MM.1S (cell line): ENCODE measurements at regions not wholly inside any gene's neighbourhood (a gene's known extent, or its start where the extent isn't known, plus 50 kb on each side); places are given as distances from the start of the nearest gene placed in this dataset.
"Not testable (repeated sequence)": the region's sequence is repeated elsewhere in the genome, so short reads cannot be mapped to it uniquely, and the experiment has no call there.

Source experiments
- DNase-seq: peaks from one replicate; pipeline ENCODE4 v3.0.0-alpha.2; 2015
- H2AFZ ChIP-seq: fragments of 300-600 bp; sonication (generic); 2 replicates; pipeline ENCODE4 v1.6.0; 2016; ENCODE audit warnings: antibody characterized with exemption, low read length
- H3F3A ChIP-seq: fragments of 300-600 bp; sonication (generic); 2 replicates; pipeline ENCODE4 v1.6.1; 2016; ENCODE audit warnings: mild to moderate bottlenecking, antibody characterized with exemption, low read length, moderate library complexity, mixed read lengths; ENCODE audit not compliant: insufficient read depth
- H3K27ac ChIP-seq: fragments of 300-600 bp; sonication (generic); 2 replicates; pipeline ENCODE4 v1.5.1; 2016; ENCODE audit warnings: mild to moderate bottlenecking, low read length
- H3K27me3 ChIP-seq: fragments of 300-600 bp; sonication (generic); replicated peaks from 2 replicates; pipeline ENCODE4 v1.6.0; 2016; ENCODE audit warnings: low read length; ENCODE audit not compliant: insufficient read depth
- H3K36me3 ChIP-seq: fragments of 300-600 bp; sonication (generic); replicated peaks from 2 replicates; pipeline ENCODE4 v1.6.1; 2016; ENCODE audit warnings: mild to moderate bottlenecking, low read length, mixed read lengths; ENCODE audit not compliant: insufficient read depth
- H3K4me1 ChIP-seq: fragments of 300-600 bp; sonication (generic); 2 replicates; pipeline ENCODE4 v1.6.1; 2016; ENCODE audit warnings: low read length, mixed read lengths
- H3K4me2 ChIP-seq: fragments of 300-600 bp; sonication (generic); 2 replicates; pipeline ENCODE4 v1.6.0; 2016; ENCODE audit warnings: low read depth, low read length
- H3K4me3 ChIP-seq: fragments of 300-600 bp; sonication (generic); 2 replicates; pipeline ENCODE4 v1.5.1; 2016; ENCODE audit warnings: low read length, mixed read lengths
- H3K79me2 ChIP-seq: fragments of 300-600 bp; sonication (generic); 2 replicates; pipeline ENCODE4 v1.6.1; 2016; ENCODE audit warnings: mixed run types, low read length, mixed read lengths
- H3K9ac ChIP-seq: fragments of 300-600 bp; sonication (generic); 2 replicates; pipeline ENCODE4 v1.6.1; 2016; ENCODE audit warnings: low read length, mixed read lengths
- H3K9me2 ChIP-seq: fragments of 300-600 bp; sonication (generic); replicated peaks from 2 replicates; pipeline ENCODE4 v1.6.1; 2016; ENCODE audit warnings: mild to moderate bottlenecking, low read length, mixed read lengths; ENCODE audit not compliant: insufficient read depth
- H3K9me3 ChIP-seq: fragments of 300-600 bp; sonication (generic); replicated peaks from 2 replicates; pipeline ENCODE4 v1.6.1; 2016; ENCODE audit warnings: mild to moderate bottlenecking, low read length, mixed read lengths; ENCODE audit not compliant: insufficient read depth
- H4K20me1 ChIP-seq: fragments of 300-600 bp; sonication (generic); 2 replicates; pipeline ENCODE4 v1.6.1; 2016; ENCODE audit warnings: mild to moderate bottlenecking, low read length, moderate library complexity, mixed read lengths; ENCODE audit not compliant: insufficient read depth
- EZH2 ChIP-seq: fragments of 300-600 bp; sonication (generic); optimal IDR thresholded peaks from 2 replicates; pipeline ENCODE3; 2017; ENCODE audit warnings: low read depth, mild to moderate bottlenecking, antibody characterized with exemption, low read length, mixed read lengths
- EZH2phosphoT487 ChIP-seq: fragments of 300-600 bp; sonication (generic); IDR thresholded peaks from 2 replicates; pipeline ENCODE4 v1.6.1; 2018; ENCODE audit warnings: antibody characterized with exemption, low read length
- TF ChIP-seq, protein P1 (sequence below): fragments of 300-600 bp; sonication (generic); IDR thresholded peaks from 2 replicates; pipeline ENCODE4 v1.5.1; 2016; ENCODE audit warnings: antibody characterized with exemption, low read length, mixed read lengths

DNA sequence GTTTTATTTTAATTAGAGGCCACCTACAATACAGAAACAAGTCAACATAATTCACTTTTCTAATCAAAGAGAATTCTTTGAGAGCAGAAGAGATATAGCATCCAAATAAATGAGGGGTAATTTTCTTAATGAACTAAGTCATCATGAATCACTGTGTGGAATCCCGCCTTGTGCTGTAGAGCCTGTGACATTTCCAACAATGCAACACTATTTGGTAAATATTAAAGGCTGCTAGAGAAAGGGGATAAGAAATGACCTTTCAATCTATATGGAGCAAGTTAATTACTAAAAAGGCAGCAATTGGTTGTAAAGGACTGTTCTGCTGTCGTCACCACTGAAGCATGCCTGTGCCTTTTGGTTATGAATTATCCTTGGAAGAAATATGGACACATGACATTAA lies 345.7 kb upstream of the MAF start:
- TF ChIP-seq EZH2phosphoT487: no peak
- no peak for TF ChIP-seq EZH2
- TF ChIP-seq, protein P1, sequence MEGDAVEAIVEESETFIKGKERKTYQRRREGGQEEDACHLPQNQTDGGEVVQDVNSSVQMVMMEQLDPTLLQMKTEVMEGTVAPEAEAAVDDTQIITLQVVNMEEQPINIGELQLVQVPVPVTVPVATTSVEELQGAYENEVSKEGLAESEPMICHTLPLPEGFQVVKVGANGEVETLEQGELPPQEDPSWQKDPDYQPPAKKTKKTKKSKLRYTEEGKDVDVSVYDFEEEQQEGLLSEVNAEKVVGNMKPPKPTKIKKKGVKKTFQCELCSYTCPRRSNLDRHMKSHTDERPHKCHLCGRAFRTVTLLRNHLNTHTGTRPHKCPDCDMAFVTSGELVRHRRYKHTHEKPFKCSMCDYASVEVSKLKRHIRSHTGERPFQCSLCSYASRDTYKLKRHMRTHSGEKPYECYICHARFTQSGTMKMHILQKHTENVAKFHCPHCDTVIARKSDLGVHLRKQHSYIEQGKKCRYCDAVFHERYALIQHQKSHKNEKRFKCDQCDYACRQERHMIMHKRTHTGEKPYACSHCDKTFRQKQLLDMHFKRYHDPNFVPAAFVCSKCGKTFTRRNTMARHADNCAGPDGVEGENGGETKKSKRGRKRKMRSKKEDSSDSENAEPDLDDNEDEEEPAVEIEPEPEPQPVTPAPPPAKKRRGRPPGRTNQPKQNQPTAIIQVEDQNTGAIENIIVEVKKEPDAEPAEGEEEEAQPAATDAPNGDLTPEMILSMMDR: no peak
- Histone ChIP-seq H3K4me3 (no peak overlapping the region), H3K79me2 (no peaks in the 10 kb centered on the region), H2AFZ (no peak overlapping the region), H3K9me3 (no peaks in the 10 kb centered on the region), H3K27ac (no peak overlapping the region), H3F3A (no peaks in the 10 kb centered on the region), H3K36me3 (no peaks in the 10 kb centered on the region), H3K4me1 (peaks cover 14% of the 10 kb centered on the region), H3K9ac (no peak overlapping the region), H3K27me3 (no peaks in the 10 kb centered on the region), H4K20me1 (no peaks in the 10 kb centered on the region), H3K4me2 (no peak overlapping the region), H3K9me2 (no peaks in the 10 kb centered on the region)
- no peak for DNase-seq

DNA sequence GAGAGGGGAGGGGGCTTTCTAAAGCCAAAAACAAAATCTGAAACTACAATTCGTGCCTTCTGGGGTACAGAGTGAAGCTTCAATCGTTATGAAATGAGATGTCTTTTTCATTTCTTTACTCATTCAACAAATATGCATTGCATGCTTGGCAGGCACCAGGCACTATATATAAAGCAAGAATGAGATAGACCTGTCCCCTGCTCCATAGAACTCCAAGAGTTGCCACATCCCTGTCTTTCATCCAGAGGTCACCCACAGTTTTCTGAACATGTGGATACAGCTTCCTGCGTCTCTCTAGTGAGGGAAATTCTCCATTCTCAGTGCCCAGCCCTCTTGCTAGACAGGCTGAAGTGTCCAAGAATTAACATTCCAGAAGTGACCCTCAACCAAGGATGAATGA lies 343.2 kb upstream of the MAF start:
- Histone ChIP-seq H3K9me2 (no peaks in the 10 kb centered on the region), H3K4me2 (no peak overlapping the region), H3K27ac (no peak overlapping the region), H3K4me1 (peaks cover 12% of the 10 kb centered on the region), H3K79me2 (no peaks in the 10 kb centered on the region), H3F3A (no peaks in the 10 kb centered on the region), H4K20me1 (no peaks in the 10 kb centered on the region), H3K4me3 (no peak overlapping the region), H3K36me3 (no peaks in the 10 kb centered on the region), H3K9me3 (no peaks in the 10 kb centered on the region), H3K27me3 (no peaks in the 10 kb centered on the region), H3K9ac (no peak overlapping the region), H2AFZ (no peak overlapping the region)
- DNase-seq: no peak
- no peak for TF ChIP-seq EZH2phosphoT487
- TF ChIP-seq EZH2: no peak
- TF ChIP-seq, protein P1: no peak

DNA sequence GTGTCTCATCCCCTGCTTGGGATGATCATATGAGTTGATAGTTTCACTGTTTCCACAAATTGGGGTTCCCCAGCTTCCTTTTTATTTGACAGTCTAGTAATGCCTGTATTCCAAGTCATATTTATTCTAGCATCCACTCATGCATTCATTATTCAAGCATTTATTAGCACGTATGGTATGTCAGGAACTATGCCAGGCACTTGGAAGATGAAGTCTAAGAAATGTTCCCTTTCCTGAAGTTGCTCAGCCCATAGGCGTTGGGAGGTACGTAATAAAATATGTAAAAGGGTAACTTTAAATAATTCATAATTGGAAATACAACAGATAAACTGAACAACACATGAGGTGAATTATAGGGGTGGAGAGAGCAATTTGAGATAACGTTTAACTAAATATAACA lies 338.0 kb upstream of the MAF start:
- Histone ChIP-seq H3F3A (no peaks in the 10 kb centered on the region), H3K27ac (no peak overlapping the region), H2AFZ (no peak overlapping the region), H3K9me3 (no peaks in the 10 kb centered on the region), H3K36me3 (no peaks in the 10 kb centered on the region), H4K20me1 (no peaks in the 10 kb centered on the region), H3K4me3 (no peak overlapping the region), H3K79me2 (no peaks in the 10 kb centered on the region), H3K4me1 (no peaks in the 10 kb centered on the region), H3K27me3 (no peaks in the 10 kb centered on the region), H3K9ac (no peak overlapping the region), H3K4me2 (no peak overlapping the region), H3K9me2 (no peaks in the 10 kb centered on the region)
- no peak for TF ChIP-seq EZH2phosphoT487
- no peak for TF ChIP-seq EZH2
- TF ChIP-seq, protein P1: no peak
- no peak for DNase-seq

DNA sequence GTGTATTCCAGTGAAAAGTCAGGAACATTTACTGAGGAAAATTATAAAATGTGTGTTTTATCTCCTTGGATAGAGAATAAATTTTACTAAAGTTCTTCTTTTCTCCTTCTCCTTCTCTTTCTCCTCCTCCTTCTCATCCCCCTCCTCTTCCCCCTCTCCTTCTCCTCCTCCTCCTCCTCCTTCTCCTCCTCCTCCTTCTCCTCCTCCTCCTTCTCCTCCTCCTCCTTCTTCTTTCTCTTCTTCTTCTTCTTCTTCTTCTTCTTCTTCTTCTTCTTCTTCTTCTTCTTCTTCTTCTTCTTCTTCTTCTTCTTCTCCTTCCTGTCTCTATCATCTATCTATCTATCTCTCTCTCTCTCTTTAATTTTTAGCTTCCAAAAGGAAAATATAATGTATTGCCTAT lies 337.1 kb upstream of the MAF start:
- H3K27ac ChIP-seq, H2AFZ ChIP-seq, H4K20me1 ChIP-seq, H3K4me3 ChIP-seq, H3K4me1 ChIP-seq, H3K9me2 ChIP-seq, H3K36me3 ChIP-seq, H3K9me3 ChIP-seq, H3K79me2 ChIP-seq, H3F3A ChIP-seq, H3K9ac ChIP-seq, DNase-seq, H3K27me3 ChIP-seq, H3K4me2 ChIP-seq: not testable (repeated sequence)
